ENCODE measurements at regions not wholly inside any gene's neighbourhood (a gene's known extent, or its start where the extent isn't known, plus 50 kb on each side); places are given as distances from the start of the nearest gene placed in this dataset.

DNA sequence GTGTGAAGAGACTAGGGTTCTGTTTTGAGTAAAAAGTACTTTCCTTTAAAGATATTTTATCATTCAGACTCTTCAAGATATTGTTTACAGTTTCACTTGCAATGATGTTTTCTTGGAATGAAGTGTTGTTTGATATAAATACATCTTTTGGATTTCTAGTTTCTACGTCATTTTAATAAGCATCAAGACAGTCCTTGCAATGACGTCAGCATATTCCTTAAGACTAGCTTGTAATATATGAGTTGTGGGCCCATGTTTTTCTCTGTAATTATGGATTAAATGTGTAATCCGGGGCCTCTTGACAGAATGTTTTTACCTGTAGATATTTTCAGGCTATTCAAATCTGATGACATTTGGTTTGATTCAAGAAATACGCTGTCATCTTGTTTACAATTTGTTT, 66.1 kb downstream of the RBMX2 start:
- Histone ChIP-seq H3K9ac (ENCODE audit: low read length) (no peak overlapping the region), H3K9me2 (ENCODE audit: insufficient read depth) (no peaks in the 10 kb centered on the region), H3K4me2 (ENCODE audit: low read length) (no peak overlapping the region), H3K4me3 (replicated peaks in 1 of 2; ENCODE audit: low read depth in 1 of 2, low read length in 2 of 2) (no peak overlapping the region), H3K27ac (ENCODE audit: low read depth, low read length) (no peak overlapping the region), H4K20me1 (ENCODE audit: insufficient read depth) (no peaks in the 10 kb centered on the region), H3K36me3 (ENCODE audit: control insufficient read depth in 1 of 2, insufficient read depth in 2 of 2, low read length in 2 of 2) (no peaks in the 10 kb centered on the region), H3K9me3 (ENCODE audit: control insufficient read depth in 1 of 2, insufficient read depth in 1 of 2, low read depth in 1 of 2, low read length in 2 of 2) (no peaks in the 10 kb centered on the region), H2AFZ (ENCODE audit: low read depth, low read length, poor library complexity, severe bottlenecking) (no peak overlapping the region), H3K27me3 (ENCODE audit: insufficient read depth, low read length) (peaks cover 16% of the 10 kb centered on the region), H3K79me2 (ENCODE audit: insufficient read depth, low read length) (no peaks in the 10 kb centered on the region), H3K4me1 (ENCODE audit: control insufficient read depth in 1 of 2, insufficient read depth in 2 of 2, low read length in 2 of 2) (no peaks in the 10 kb centered on the region)
- TF ChIP-seq POLR2AphosphoS5 (IDR thresholded peaks at IDR 0.05; ENCODE audit: low read depth, low read length): no peak
- intact Hi-C loops (cut with micrococcal nuclease): no loop called here
- ATAC-seq (no peak), DNase-seq (ENCODE audit: low read depth, low spot score) (no peak)
- no TSS peak for BruUV-seq (replicated peaks)
- RAD21 ChIA-PET (ENCODE audit: low non-redundant PET in 1 of 2, low total read pairs in 2 of 2, uncharacterized antibody in 2 of 2, unreplicated experiment in 2 of 2): no interaction called here
- CTCF ChIA-PET: no interaction called here
- POLR2A ChIA-PET: no interaction called here

DNA sequence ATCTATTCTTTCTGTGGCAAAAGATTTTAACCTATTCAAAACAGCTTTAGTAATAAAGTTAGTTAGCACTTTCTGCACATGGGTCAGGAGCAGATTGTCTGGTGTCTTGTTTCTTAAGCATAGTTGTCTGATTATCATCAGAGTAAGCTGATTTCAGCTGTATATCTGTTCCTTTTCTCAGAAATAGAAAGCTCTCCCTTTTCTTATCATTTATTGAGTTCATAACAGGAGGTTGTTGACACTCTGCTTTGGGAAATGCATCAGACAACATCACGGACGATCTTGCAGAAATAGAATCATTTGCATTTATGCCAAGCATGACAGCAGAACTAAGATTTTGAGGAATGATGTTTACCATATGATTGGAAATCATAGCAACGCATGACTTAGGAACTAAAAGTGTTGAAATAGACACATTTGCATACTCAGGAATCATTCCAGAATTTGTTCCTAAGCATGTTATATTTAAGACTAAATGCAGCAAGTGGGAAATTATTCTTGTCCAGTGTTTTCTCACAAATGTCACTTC, 66.7 kb downstream of the RBMX2 start:
- Histone ChIP-seq H3K4me3 (replicated peaks in 1 of 2; ENCODE audit: low read depth in 1 of 2, low read length in 2 of 2) (no peak overlapping the region), H3K9ac (ENCODE audit: low read length) (no peak overlapping the region), H3K79me2 (ENCODE audit: insufficient read depth, low read length) (no peaks in the 10 kb centered on the region), H3K9me2 (ENCODE audit: insufficient read depth) (no peaks in the 10 kb centered on the region), H3K36me3 (ENCODE audit: control insufficient read depth in 1 of 2, insufficient read depth in 2 of 2, low read length in 2 of 2) (no peaks in the 10 kb centered on the region), H3K27me3 (ENCODE audit: insufficient read depth, low read length) (peaks cover 16% of the 10 kb centered on the region), H3K4me2 (ENCODE audit: low read length) (no peak overlapping the region), H2AFZ (ENCODE audit: low read depth, low read length, poor library complexity, severe bottlenecking) (no peak overlapping the region), H4K20me1 (ENCODE audit: insufficient read depth) (no peaks in the 10 kb centered on the region), H3K4me1 (ENCODE audit: control insufficient read depth in 1 of 2, insufficient read depth in 2 of 2, low read length in 2 of 2) (no peaks in the 10 kb centered on the region), H3K9me3 (ENCODE audit: control insufficient read depth in 1 of 2, insufficient read depth in 1 of 2, low read depth in 1 of 2, low read length in 2 of 2) (no peaks in the 10 kb centered on the region), H3K27ac (ENCODE audit: low read depth, low read length) (no peak overlapping the region)
- TF ChIP-seq CEBPB (IDR thresholded peaks at IDR 0.05; ENCODE audit: low read depth): no peak
- TF ChIP-seq, protein P1, sequence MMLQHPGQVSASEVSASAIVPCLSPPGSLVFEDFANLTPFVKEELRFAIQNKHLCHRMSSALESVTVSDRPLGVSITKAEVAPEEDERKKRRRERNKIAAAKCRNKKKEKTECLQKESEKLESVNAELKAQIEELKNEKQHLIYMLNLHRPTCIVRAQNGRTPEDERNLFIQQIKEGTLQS (IDR thresholded peaks at IDR 0.05): no peak
- TF ChIP-seq ELF1 (IDR thresholded peaks at IDR 0.05; ENCODE audit: borderline replicate concordance, low read depth): no peak
- TF ChIP-seq, protein P2, sequence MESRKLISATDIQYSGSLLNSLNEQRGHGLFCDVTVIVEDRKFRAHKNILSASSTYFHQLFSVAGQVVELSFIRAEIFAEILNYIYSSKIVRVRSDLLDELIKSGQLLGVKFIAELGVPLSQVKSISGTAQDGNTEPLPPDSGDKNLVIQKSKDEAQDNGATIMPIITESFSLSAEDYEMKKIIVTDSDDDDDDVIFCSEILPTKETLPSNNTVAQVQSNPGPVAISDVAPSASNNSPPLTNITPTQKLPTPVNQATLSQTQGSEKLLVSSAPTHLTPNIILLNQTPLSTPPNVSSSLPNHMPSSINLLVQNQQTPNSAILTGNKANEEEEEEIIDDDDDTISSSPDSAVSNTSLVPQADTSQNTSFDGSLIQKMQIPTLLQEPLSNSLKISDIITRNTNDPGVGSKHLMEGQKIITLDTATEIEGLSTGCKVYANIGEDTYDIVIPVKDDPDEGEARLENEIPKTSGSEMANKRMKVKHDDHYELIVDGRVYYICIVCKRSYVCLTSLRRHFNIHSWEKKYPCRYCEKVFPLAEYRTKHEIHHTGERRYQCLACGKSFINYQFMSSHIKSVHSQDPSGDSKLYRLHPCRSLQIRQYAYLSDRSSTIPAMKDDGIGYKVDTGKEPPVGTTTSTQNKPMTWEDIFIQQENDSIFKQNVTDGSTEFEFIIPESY (IDR thresholded peaks at IDR 0.05; ENCODE audit: extremely low read depth, insufficient replicate concordance, low read length): no peak
- TF ChIP-seq, protein P3, sequence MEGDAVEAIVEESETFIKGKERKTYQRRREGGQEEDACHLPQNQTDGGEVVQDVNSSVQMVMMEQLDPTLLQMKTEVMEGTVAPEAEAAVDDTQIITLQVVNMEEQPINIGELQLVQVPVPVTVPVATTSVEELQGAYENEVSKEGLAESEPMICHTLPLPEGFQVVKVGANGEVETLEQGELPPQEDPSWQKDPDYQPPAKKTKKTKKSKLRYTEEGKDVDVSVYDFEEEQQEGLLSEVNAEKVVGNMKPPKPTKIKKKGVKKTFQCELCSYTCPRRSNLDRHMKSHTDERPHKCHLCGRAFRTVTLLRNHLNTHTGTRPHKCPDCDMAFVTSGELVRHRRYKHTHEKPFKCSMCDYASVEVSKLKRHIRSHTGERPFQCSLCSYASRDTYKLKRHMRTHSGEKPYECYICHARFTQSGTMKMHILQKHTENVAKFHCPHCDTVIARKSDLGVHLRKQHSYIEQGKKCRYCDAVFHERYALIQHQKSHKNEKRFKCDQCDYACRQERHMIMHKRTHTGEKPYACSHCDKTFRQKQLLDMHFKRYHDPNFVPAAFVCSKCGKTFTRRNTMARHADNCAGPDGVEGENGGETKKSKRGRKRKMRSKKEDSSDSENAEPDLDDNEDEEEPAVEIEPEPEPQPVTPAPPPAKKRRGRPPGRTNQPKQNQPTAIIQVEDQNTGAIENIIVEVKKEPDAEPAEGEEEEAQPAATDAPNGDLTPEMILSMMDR (IDR thresholded peaks at IDR 0.05 in 2 of 3, conservative IDR thresholded peaks at IDR 0.05 in 1 of 3; ENCODE audit: borderline replicate concordance in 1 of 3, insufficient read depth in 1 of 3, low read depth in 2 of 3, low read length in 2 of 3): no peak
- no peak for TF ChIP-seq EZH2phosphoT487 (IDR thresholded peaks at IDR 0.05; ENCODE audit: borderline replicate concordance)
- no peak for TF ChIP-seq POLR2A (IDR thresholded peaks at IDR 0.05; ENCODE audit: borderline replicate concordance, extremely low read depth, insufficient read depth, insufficient read length)
- no peak for TF ChIP-seq TCF7L2 (IDR thresholded peaks at IDR 0.05; ENCODE audit: borderline replicate concordance, extremely low read depth, insufficient read depth, insufficient read length)
- TF ChIP-seq, protein P4, sequence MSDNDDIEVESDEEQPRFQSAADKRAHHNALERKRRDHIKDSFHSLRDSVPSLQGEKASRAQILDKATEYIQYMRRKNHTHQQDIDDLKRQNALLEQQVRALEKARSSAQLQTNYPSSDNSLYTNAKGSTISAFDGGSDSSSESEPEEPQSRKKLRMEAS (IDR thresholded peaks at IDR 0.05): no peak
- TF ChIP-seq EGR1 (IDR thresholded peaks at IDR 0.05; ENCODE audit: low read depth): no peak
- ATAC-seq: no peak
- intact Hi-C loops (cut with micrococcal nuclease): no loop called here
- RAD21 ChIA-PET (ENCODE audit: low non-redundant PET in 1 of 2, low total read pairs in 2 of 2, uncharacterized antibody in 2 of 2, unreplicated experiment in 2 of 2): no interaction called here
- POLR2A ChIA-PET: no interaction called here
- no peak for DNase-seq (ENCODE audit: low read depth, low spot score)
- no TSS peak for BruUV-seq (replicated peaks)
- CTCF ChIA-PET: no interaction called here
